Vagina (tissue), 2 donors: ENCODE measurements at regions not wholly inside any gene's neighbourhood (a gene's known extent, or its start where the extent isn't known, plus 50 kb on each side); places are given as distances from the start of the nearest gene placed in this dataset.

Experiments used
- DNase-seq, 2 donors: peaks; one replicate each; pipeline ENCODE4 v3.0.0-alpha.2; 2017; ENCODE audit errors: extremely low spot score in 2 of 2
- H3K27ac ChIP-seq: fragments of 200-600 bp; sonication (generic); one replicate; pipeline ENCODE4 v1.5.1; 2019
- H3K27me3 ChIP-seq: fragments of 200-600 bp; sonication (generic); one replicate; pipeline ENCODE4 v1.5.1; 2019
- H3K36me3 ChIP-seq, 2 donors: fragments of 200-600 bp; sonication (generic); one replicate each; pipeline ENCODE4 v1.5.1; 2017 to 2019
- H3K4me1 ChIP-seq: fragments of 200-600 bp; sonication (generic); one replicate; pipeline ENCODE4 v1.5.1; 2019
- H3K4me3 ChIP-seq, 2 donors: fragments of 200-600 bp; sonication (generic); 1 replicate in 1 of 2; 2 replicates in 1 of 2; pipeline ENCODE4 v1.5.1; 2016 to 2019
- H3K9me3 ChIP-seq: fragments of 200-600 bp; sonication (generic); one replicate; pipeline ENCODE4 v1.5.1; 2019
- POLR2A ChIP-seq, 2 donors: fragments of 450-650 bp; IDR thresholded peaks; one replicate each; pipeline ENCODE4 v1.6.1; 2017; ENCODE audit warnings: antibody characterized with exemption in 2 of 2, mild to moderate bottlenecking in 2 of 2, moderate library complexity in 2 of 2
- POLR2AphosphoS5 ChIP-seq, 2 donors: sonication (generic); formaldehyde crosslinking; IDR thresholded peaks; one replicate each; pipeline ENCODE4 v1.9.0; 2017; ENCODE audit warnings: antibody characterized with exemption in 2 of 2, mild to moderate bottlenecking in 2 of 2, low read depth in 1 of 2; ENCODE audit not compliant: insufficient read depth in 1 of 2
- intact Hi-C: fragments of 100-400 bp; cut with DNase I; formaldehyde crosslinking; loops from one replicate; pipeline ENCODE4 v1.15.1; 2023
- TF ChIP-seq, protein P1 (sequence below), 3 experiments: fragments of 450-650 bp in 2 of 3; fragments of 200-600 bp in 1 of 3; sonication (generic) in 1 of 3; IDR thresholded peaks; one replicate each; pipeline ENCODE4 v1.5.1; 2017 to 2019; ENCODE audit warnings: antibody characterized with exemption in 3 of 3, mild to moderate bottlenecking in 2 of 3, moderate library complexity in 2 of 3

DNA sequence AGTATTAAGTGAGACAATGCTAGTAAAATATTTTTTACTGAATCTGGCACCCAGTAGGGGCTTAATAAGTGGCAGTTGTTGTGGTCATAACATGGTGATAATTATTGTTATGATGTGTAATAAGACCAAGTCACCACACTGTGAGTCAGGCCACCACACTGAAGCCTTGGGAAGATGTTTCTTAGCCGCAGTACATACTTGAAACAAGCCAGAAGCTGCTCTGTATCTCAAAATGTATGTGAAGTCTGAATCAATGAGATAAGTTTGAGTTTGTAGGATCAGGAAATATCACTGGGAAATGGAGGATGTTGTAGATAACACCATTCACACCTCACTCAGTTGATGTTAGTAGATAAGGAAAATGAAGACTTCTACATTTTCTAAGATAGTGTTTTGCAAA, 51.3 kb upstream of the PTPN3 start:
- no peak for DNase-seq
- Histone ChIP-seq H3K27me3 (no peaks in the 10 kb centered on the region), H3K36me3 (no peaks in the 10 kb centered on the region), H3K9me3 (peaks cover 3% of the 10 kb centered on the region), H3K4me1 (no peaks in the 10 kb centered on the region), H3K4me3 (no peak overlapping the region), H3K27ac (no peak overlapping the region)
- intact Hi-C loops: no loop called here
- no peak for TF ChIP-seq POLR2AphosphoS5 (IDR thresholded peaks at IDR 0.05; ENCODE audit: insufficient read depth in 1 of 2, low read depth in 1 of 2)
- TF ChIP-seq, protein P1, sequence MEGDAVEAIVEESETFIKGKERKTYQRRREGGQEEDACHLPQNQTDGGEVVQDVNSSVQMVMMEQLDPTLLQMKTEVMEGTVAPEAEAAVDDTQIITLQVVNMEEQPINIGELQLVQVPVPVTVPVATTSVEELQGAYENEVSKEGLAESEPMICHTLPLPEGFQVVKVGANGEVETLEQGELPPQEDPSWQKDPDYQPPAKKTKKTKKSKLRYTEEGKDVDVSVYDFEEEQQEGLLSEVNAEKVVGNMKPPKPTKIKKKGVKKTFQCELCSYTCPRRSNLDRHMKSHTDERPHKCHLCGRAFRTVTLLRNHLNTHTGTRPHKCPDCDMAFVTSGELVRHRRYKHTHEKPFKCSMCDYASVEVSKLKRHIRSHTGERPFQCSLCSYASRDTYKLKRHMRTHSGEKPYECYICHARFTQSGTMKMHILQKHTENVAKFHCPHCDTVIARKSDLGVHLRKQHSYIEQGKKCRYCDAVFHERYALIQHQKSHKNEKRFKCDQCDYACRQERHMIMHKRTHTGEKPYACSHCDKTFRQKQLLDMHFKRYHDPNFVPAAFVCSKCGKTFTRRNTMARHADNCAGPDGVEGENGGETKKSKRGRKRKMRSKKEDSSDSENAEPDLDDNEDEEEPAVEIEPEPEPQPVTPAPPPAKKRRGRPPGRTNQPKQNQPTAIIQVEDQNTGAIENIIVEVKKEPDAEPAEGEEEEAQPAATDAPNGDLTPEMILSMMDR (IDR thresholded peaks at IDR 0.05): no peak
- TF ChIP-seq POLR2A (IDR thresholded peaks at IDR 0.05): no peak

DNA sequence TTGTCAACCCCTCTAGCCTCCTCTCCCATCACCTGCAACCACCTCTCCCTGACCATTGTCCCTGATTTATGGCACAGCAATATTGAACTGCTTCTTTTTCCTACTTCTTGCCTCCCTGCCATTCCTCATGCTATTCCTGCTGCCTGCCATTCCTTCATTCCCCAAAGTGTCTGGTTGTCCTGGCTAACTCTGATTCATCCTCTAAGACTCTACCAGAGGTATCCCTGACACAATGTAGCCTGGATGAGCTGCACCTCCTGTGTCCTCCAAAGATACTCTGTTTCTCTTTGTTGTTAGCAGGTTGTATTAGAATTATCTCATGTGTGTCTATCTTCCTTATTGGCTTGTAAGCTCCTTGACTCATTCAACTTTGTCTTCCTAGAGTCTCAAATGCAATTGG, 53.5 kb upstream of the PTPN3 start:
- intact Hi-C loops: no loop called here
- no peak overlapping the region for H3K4me3 ChIP-seq
- H3K27ac ChIP-seq: no peak overlapping the region
- no peaks in the 10 kb centered on the region for H3K36me3 ChIP-seq
- TF ChIP-seq POLR2AphosphoS5 (IDR thresholded peaks at IDR 0.05; ENCODE audit: insufficient read depth in 1 of 2, low read depth in 1 of 2) (no peak), POLR2A (IDR thresholded peaks at IDR 0.05) (no peak)
- TF ChIP-seq, protein P1 (IDR thresholded peaks at IDR 0.05): no peak
- DNase-seq: no peak
- H3K9me3 ChIP-seq: no peaks in the 10 kb centered on the region
- H3K4me1 ChIP-seq: peaks cover 3% of the 10 kb centered on the region
- no peaks in the 10 kb centered on the region for H3K27me3 ChIP-seq

DNA sequence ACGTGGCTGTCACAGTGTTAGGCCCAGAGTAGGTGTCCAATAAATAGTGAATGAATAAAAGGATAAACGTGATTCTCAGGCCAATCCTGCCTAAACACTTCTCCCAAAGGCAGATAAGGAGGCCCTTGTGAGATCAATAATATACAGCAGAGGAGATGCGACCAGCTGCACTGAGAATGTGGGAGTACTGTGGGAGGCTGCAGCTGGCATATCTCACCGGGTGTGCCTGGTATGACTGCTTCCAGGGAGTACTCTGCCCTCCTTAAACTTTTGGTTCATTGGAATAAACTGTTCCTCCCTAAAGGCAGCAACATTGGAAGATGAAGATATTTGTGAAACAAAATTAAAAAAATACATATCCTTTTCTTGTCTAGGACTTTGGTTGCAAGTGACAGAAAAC, 57.1 kb upstream of the PTPN3 start:
- H3K4me1 ChIP-seq: peaks cover 9% of the 10 kb centered on the region
- no peaks in the 10 kb centered on the region for H3K9me3 ChIP-seq
- H3K27me3 ChIP-seq: no peaks in the 10 kb centered on the region
- TF ChIP-seq, protein P1 (IDR thresholded peaks at IDR 0.05): no peak
- TF ChIP-seq POLR2AphosphoS5 (IDR thresholded peaks at IDR 0.05; ENCODE audit: insufficient read depth in 1 of 2, low read depth in 1 of 2): no peak
- no peak for TF ChIP-seq POLR2A (IDR thresholded peaks at IDR 0.05)
- DNase-seq: no peak
- no peaks in the 10 kb centered on the region for H3K36me3 ChIP-seq
- no peak overlapping the region for H3K27ac ChIP-seq
- no peak overlapping the region for H3K4me3 ChIP-seq
- intact Hi-C loops: no loop called here

DNA sequence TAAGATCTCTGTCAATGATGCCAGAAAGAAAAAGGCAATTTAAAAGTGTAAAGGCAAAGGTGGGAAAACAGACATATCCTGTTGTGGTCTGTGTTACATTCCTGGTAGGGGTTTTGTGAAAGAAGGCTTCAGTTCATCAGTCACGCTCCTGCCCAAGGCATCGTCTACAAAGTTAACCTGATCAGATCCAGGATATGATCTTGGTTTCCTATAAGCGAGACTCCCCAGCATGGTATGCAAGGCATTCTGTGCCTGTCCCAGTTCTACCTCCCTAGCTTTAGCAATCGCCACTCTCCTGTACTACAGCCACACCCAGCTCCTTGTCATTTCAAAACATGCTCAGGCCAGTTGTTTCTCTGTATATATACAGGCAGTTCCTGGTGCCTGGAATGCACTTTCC, 58.0 kb upstream of the PTPN3 start:
- Histone ChIP-seq H3K27me3 (no peaks in the 10 kb centered on the region), H3K36me3 (no peaks in the 10 kb centered on the region), H3K9me3 (no peaks in the 10 kb centered on the region), H3K4me3 (no peak overlapping the region), H3K27ac (no peak overlapping the region), H3K4me1 (peaks cover 9% of the 10 kb centered on the region)
- intact Hi-C loops: no loop called here
- DNase-seq: no peak
- TF ChIP-seq POLR2A (IDR thresholded peaks at IDR 0.05) (no peak), POLR2AphosphoS5 (IDR thresholded peaks at IDR 0.05; ENCODE audit: insufficient read depth in 1 of 2, low read depth in 1 of 2) (peak in 1 of 2 donors; percentile 29)

DNA sequence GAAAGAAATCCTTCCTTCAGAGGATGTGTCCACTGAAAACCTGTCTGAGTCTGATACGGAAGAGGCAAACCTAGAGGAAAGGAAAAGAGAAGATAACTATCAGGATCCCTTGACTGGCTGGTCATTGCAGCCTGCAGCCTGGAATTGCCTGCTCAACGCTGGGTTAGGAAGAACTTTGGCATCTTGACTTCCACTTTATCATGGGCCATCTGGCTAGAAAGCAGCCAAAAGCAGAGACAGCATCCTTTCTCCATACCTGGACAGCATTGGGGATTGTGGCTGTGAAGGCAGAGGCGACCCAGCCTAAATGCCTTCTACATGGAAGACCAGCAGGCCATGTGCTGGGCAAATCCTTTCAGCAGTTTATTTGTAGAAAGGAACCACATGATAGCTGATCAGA, 58.7 kb upstream of the PTPN3 start:
- Histone ChIP-seq H3K4me3 (no peak overlapping the region), H3K36me3 (no peaks in the 10 kb centered on the region), H3K4me1 (peaks cover 9% of the 10 kb centered on the region), H3K9me3 (no peaks in the 10 kb centered on the region), H3K27me3 (no peaks in the 10 kb centered on the region), H3K27ac (no peak overlapping the region)
- intact Hi-C loops: no loop called here
- TF ChIP-seq POLR2AphosphoS5 (IDR thresholded peaks at IDR 0.05; ENCODE audit: insufficient read depth in 1 of 2, low read depth in 1 of 2) (no peak), POLR2A (IDR thresholded peaks at IDR 0.05) (no peak)
- TF ChIP-seq, protein P1 (IDR thresholded peaks at IDR 0.05): no peak
- DNase-seq: no peak

DNA sequence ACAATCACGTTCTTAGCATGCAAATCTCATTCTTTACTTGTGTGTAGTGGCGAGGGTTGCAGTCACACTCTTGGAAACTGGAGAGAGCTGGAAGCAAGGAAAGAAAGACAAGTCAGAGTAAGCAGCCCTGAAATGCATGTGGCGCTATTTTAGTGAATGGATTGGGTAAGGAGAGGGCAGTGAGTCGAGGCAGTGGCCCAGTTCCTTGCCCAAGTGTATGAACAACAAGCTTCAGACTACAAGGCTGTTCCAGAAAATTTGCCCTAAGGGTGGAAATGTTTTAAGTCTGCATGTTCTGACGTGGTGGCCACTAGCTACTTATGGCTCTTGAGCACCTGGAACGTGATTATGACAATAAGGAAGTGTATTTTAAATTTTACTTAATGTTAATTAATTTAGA, 59.4 kb upstream of the PTPN3 start:
- H3K4me1 ChIP-seq: peaks cover 9% of the 10 kb centered on the region
- H3K27ac ChIP-seq: no peak overlapping the region
- H3K9me3 ChIP-seq: no peaks in the 10 kb centered on the region
- TF ChIP-seq POLR2A (IDR thresholded peaks at IDR 0.05) (no peak), POLR2AphosphoS5 (IDR thresholded peaks at IDR 0.05; ENCODE audit: insufficient read depth in 1 of 2, low read depth in 1 of 2) (no peak)
- TF ChIP-seq, protein P1 (IDR thresholded peaks at IDR 0.05): no peak
- no peaks in the 10 kb centered on the region for H3K36me3 ChIP-seq
- intact Hi-C loops: no loop called here
- H3K4me3 ChIP-seq: no peak overlapping the region
- no peak for DNase-seq
- H3K27me3 ChIP-seq: no peaks in the 10 kb centered on the region
